GM18499 (cell line): ENCODE measurements at regions not wholly inside any gene's neighbourhood (a gene's known extent, or its start where the extent isn't known, plus 50 kb on each side); places are given as distances from the start of the nearest gene placed in this dataset.

Source experiments
- ATAC-seq: cut with Tn5 transposase; IDR thresholded peaks from one replicate; pipeline ENCODE4 v1.9.1; 2021; ENCODE audit warnings: moderate number of reproducible peaks; ENCODE audit not compliant: insufficient read depth, unreplicated experiment

GRCh38 chr3:102529452-102529851, 94.6 kb downstream of the ZPLD1 start:
- no peak for ATAC-seq

- no peak for ATAC-seq
These were observed 95.8 kb downstream of the ZPLD1 start for GRCh38 chr3:102530415-102531181.

- ATAC-seq = no peak
These were observed 96.9 kb downstream of the ZPLD1 start for GRCh38 chr3:102531686-102532085.

GRCh38 chr3:102532901-102533300, 98.1 kb downstream of the ZPLD1 start:
- no peak for ATAC-seq

- ATAC-seq = no peak
These were observed 99.0 kb downstream of the ZPLD1 start for GRCh38 chr3:102533784-102534183.

- no peak for ATAC-seq
These were observed 101.6 kb downstream of the ZPLD1 start for GRCh38 chr3:102536456-102536855.

GRCh38 chr3:102537123-102537522, 102.3 kb downstream of the ZPLD1 start:
- ATAC-seq = no peak

- ATAC-seq = no peak
These were observed 109.9 kb downstream of the ZPLD1 start for GRCh38 chr3:102544741-102545140.

GRCh38 chr3:102545276-102545675, 110.5 kb downstream of the ZPLD1 start:
- no peak for ATAC-seq

GRCh38 chr3:102553876-102554275, 119.1 kb downstream of the ZPLD1 start:
- no peak for ATAC-seq

- ATAC-seq = no peak
These were observed 135.7 kb downstream of the ZPLD1 start for GRCh38 chr3:102570511-102570910.

GRCh38 chr3:102571006-102571405, 136.2 kb downstream of the ZPLD1 start:
- ATAC-seq = no peak

- no peak for ATAC-seq
These were observed 137.0 kb downstream of the ZPLD1 start for GRCh38 chr3:102571720-102572384.

- no peak for ATAC-seq
These were observed 138.7 kb downstream of the ZPLD1 start for GRCh38 chr3:102573483-102574028.

GRCh38 chr3:102574355-102574754, 139.5 kb downstream of the ZPLD1 start:
- ATAC-seq = no peak

- no peak for ATAC-seq
These were observed 141.8 kb downstream of the ZPLD1 start for GRCh38 chr3:102576651-102577050.

- ATAC-seq = no peak
These were observed 142.4 kb downstream of the ZPLD1 start for GRCh38 chr3:102577082-102577789.

GRCh38 chr3:102580760-102581159, 145.9 kb downstream of the ZPLD1 start:
- ATAC-seq = no peak

- no peak for ATAC-seq
These were observed 151.7 kb downstream of the ZPLD1 start for GRCh38 chr3:102586485-102586884.

GRCh38 chr3:102593812-102594602, 159.2 kb downstream of the ZPLD1 start:
- no peak for ATAC-seq
